Karpas-422 (cell line): ENCODE measurements at regions not wholly inside any gene's neighbourhood (a gene's known extent, or its start where the extent isn't known, plus 50 kb on each side); places are given as distances from the start of the nearest gene placed in this dataset.

Experiments used
- DNase-seq: peaks from one replicate; pipeline ENCODE4 v3.0.0-alpha.2; 2015
- H2AFZ ChIP-seq: fragments of 200-600 bp; sonication (generic); 2 replicates; pipeline ENCODE4 v1.6.1; 2014; ENCODE audit warnings: antibody characterized with exemption, low read length, mixed read lengths
- H3K27ac ChIP-seq: fragments of 200-600 bp; sonication (generic); 2 replicates; pipeline ENCODE4 v1.5.1; 2014; ENCODE audit warnings: mild to moderate bottlenecking, low read length, moderate library complexity
- H3K27me3 ChIP-seq: fragments of 200-600 bp; sonication (generic); 2 replicates; pipeline ENCODE4 v1.6.1; 2014; ENCODE audit warnings: low read length, mixed read lengths
- H3K36me3 ChIP-seq: fragments of 200-600 bp; sonication (generic); 2 replicates; pipeline ENCODE4 v1.6.1; 2014; ENCODE audit warnings: low read length, mixed read lengths; ENCODE audit not compliant: insufficient read depth
- H3K4me1 ChIP-seq: fragments of 200-600 bp; sonication (generic); 2 replicates; pipeline ENCODE4 v1.6.1; 2014; ENCODE audit warnings: mild to moderate bottlenecking, low read length, mixed read lengths
- H3K4me2 ChIP-seq: fragments of 200-600 bp; sonication (generic); 2 replicates; pipeline ENCODE4 v1.6.1; 2014; ENCODE audit warnings: low read length, low read depth, mild to moderate bottlenecking; ENCODE audit not compliant: poor library complexity, severe bottlenecking
- H3K4me3 ChIP-seq: fragments of 200-600 bp; sonication (generic); 2 replicates; pipeline ENCODE4 v1.5.1; 2014; ENCODE audit warnings: mild to moderate bottlenecking, antibody characterized with exemption, low read length, mixed read lengths
- H3K79me2 ChIP-seq: fragments of 200-600 bp; sonication (generic); 2 replicates; pipeline ENCODE4 v1.6.1; 2014; ENCODE audit warnings: mild to moderate bottlenecking, low read length, mixed read lengths
- H3K9ac ChIP-seq: fragments of 200-600 bp; sonication (generic); 2 replicates; pipeline ENCODE4 v1.6.0; 2014; ENCODE audit warnings: low read length
- H3K9me2 ChIP-seq: fragments of 200-600 bp; sonication (generic), shearing (Covaris generic); replicated peaks from 2 replicates; pipeline ENCODE4 v1.6.0; 2014; ENCODE audit warnings: mild to moderate bottlenecking, low read length, moderate library complexity; ENCODE audit not compliant: insufficient read depth
- H3K9me3 ChIP-seq: fragments of 300-700, 200-600 bp; sonication (generic); 2 replicates; pipeline ENCODE4 v1.6.1; 2014; ENCODE audit warnings: low read length, mixed read lengths
- H4K20me1 ChIP-seq: fragments of 200-600 bp; sonication (generic); 2 replicates; pipeline ENCODE4 v1.6.1; 2014; ENCODE audit warnings: mild to moderate bottlenecking, antibody characterized with exemption, low read length, low read depth; ENCODE audit not compliant: insufficient read depth

GRCh38 chr5:164175083-164175482 lies 669.7 kb downstream of the MAT2B start:
- no peaks in the 10 kb centered on the region for H3K36me3 ChIP-seq

GRCh38 chr5:164179406-164179805 lies 674.0 kb downstream of the MAT2B start:
- Histone ChIP-seq H3K9me3 (no peaks in the 10 kb centered on the region), H3K79me2 (no peaks in the 10 kb centered on the region), H4K20me1 (no peaks in the 10 kb centered on the region), H3K4me2 (no peak overlapping the region), H3K4me1 (no peaks in the 10 kb centered on the region), H3K9me2 (peaks cover 3% of the 10 kb centered on the region; the same call in 1 of the 2 replicates), H3K27ac (no peak overlapping the region), H3K36me3 (no peaks in the 10 kb centered on the region), H3K27me3 (no peaks in the 10 kb centered on the region), H3K9ac (no peak overlapping the region), H3K4me3 (no peak overlapping the region), H2AFZ (no peak overlapping the region)
- no peak for DNase-seq

More at GRCh38 chr5:164175083-164175482, 669.7 kb downstream of the MAT2B start:
- H3K4me2 ChIP-seq = no peak overlapping the region
- no peak overlapping the region for H3K4me3 ChIP-seq
- H3K27ac ChIP-seq = no peak overlapping the region
- H4K20me1 ChIP-seq = no peaks in the 10 kb centered on the region
- no peak for DNase-seq
- no peak overlapping the region for H3K9ac ChIP-seq
- no peaks in the 10 kb centered on the region for H3K27me3 ChIP-seq
- H3K9me3 ChIP-seq = no peaks in the 10 kb centered on the region
- H3K9me2 ChIP-seq = peaks cover 3% of the 10 kb centered on the region; the same call in 1 of the 2 replicates
- H2AFZ ChIP-seq = no peak overlapping the region
- H3K4me1 ChIP-seq = no peaks in the 10 kb centered on the region
- H3K79me2 ChIP-seq = no peaks in the 10 kb centered on the region

- DNase-seq = no peak
- H3K4me1 ChIP-seq = no peaks in the 10 kb centered on the region
- H3K4me2 ChIP-seq = no peak overlapping the region
- no peaks in the 10 kb centered on the region for H3K27me3 ChIP-seq
- no peaks in the 10 kb centered on the region for H3K36me3 ChIP-seq
- H3K79me2 ChIP-seq = no peaks in the 10 kb centered on the region
- no peak overlapping the region for H2AFZ ChIP-seq
- H3K27ac ChIP-seq = no peak overlapping the region
- H4K20me1 ChIP-seq = no peaks in the 10 kb centered on the region
- H3K9ac ChIP-seq = no peak overlapping the region
- no peak overlapping the region for H3K4me3 ChIP-seq
- no peaks in the 10 kb centered on the region for H3K9me3 ChIP-seq
- H3K9me2 ChIP-seq = peaks cover 3% of the 10 kb centered on the region; the same call in 1 of the 2 replicates
These were observed 676.2 kb downstream of the MAT2B start for GRCh38 chr5:164181604-164182003.

DNA sequence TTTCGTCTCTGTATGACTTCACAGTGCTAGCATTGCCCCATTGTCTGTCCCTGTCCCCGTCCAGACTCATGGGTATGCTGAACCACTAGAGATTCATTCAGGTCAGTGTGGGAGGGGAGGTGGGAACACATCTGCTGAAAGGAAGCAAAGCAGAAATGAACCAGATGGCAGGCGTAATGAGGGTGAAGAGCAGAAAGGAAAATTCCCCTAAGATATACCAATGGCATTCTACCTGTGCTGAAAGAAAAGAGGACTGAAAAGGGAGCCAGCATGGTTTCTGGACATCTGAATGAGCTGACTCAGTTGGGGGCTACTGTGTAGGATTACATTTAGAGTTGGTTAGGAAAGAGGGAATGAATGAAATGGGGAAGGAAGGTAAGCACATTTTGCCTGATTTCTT lies 678.7 kb downstream of the MAT2B start:
- no peak for DNase-seq
- H3K4me2 ChIP-seq = no peak overlapping the region
- no peak overlapping the region for H3K4me3 ChIP-seq
- H3K9me2 ChIP-seq = no peaks in the 10 kb centered on the region; the same call in 1 of the 2 replicates
- H2AFZ ChIP-seq = no peak overlapping the region
- no peaks in the 10 kb centered on the region for H3K27me3 ChIP-seq
- H3K9me3 ChIP-seq = no peaks in the 10 kb centered on the region
- no peaks in the 10 kb centered on the region for H4K20me1 ChIP-seq
- no peak overlapping the region for H3K9ac ChIP-seq
- no peaks in the 10 kb centered on the region for H3K36me3 ChIP-seq
- no peak overlapping the region for H3K27ac ChIP-seq
- no peaks in the 10 kb centered on the region for H3K79me2 ChIP-seq
- H3K4me1 ChIP-seq = no peaks in the 10 kb centered on the region

GRCh38 chr5:164185000-164185399 lies 679.6 kb downstream of the MAT2B start:
- Histone ChIP-seq H3K9me2 (no peaks in the 10 kb centered on the region; the same call in 1 of the 2 replicates), H4K20me1 (no peaks in the 10 kb centered on the region), H3K9me3 (no peaks in the 10 kb centered on the region), H2AFZ (no peak overlapping the region), H3K36me3 (no peaks in the 10 kb centered on the region), H3K27me3 (no peaks in the 10 kb centered on the region), H3K4me1 (no peaks in the 10 kb centered on the region), H3K9ac (no peak overlapping the region), H3K4me2 (no peak overlapping the region), H3K79me2 (no peaks in the 10 kb centered on the region), H3K4me3 (no peak overlapping the region), H3K27ac (no peak overlapping the region)
- no peak for DNase-seq

DNA sequence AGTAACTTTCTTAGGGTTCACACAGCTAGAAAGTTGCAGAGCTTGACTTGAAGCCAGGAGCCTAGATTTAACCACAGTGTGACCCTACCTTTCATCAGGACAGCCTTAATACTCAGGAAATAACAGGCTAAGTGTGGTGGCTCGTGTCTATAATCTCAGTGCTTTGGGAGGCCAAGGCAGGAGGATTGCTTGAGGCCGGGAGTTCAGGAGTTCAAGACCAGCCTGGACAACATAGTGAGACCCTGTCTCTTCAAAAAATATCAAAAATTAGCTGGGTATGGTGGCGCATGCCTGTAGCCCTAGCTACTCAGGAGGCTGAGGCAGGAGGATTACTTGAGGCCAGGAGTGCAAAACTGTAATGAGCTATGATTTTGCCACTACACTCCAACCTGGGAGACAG lies 681.1 kb downstream of the MAT2B start:
- no peak overlapping the region for H3K9ac ChIP-seq
- H4K20me1 ChIP-seq = no peaks in the 10 kb centered on the region
- no peaks in the 10 kb centered on the region for H3K36me3 ChIP-seq
- H3K79me2 ChIP-seq = no peaks in the 10 kb centered on the region
- H2AFZ ChIP-seq = no peak overlapping the region
- no peak for DNase-seq
- no peaks in the 10 kb centered on the region for H3K9me3 ChIP-seq
- H3K27me3 ChIP-seq = no peaks in the 10 kb centered on the region
- no peaks in the 10 kb centered on the region; the same call in 1 of the 2 replicates for H3K9me2 ChIP-seq
- no peak overlapping the region for H3K4me3 ChIP-seq
- H3K4me2 ChIP-seq = no peak overlapping the region
- H3K27ac ChIP-seq = no peak overlapping the region
- H3K4me1 ChIP-seq = no peaks in the 10 kb centered on the region

- Histone ChIP-seq H3K4me3 (no peak overlapping the region), H3K9ac (no peak overlapping the region), H3K36me3 (no peaks in the 10 kb centered on the region), H3K79me2 (no peaks in the 10 kb centered on the region), H3K27me3 (no peaks in the 10 kb centered on the region), H2AFZ (no peak overlapping the region), H3K27ac (no peak overlapping the region), H3K4me1 (no peaks in the 10 kb centered on the region), H3K4me2 (no peak overlapping the region), H3K9me2 (no peaks in the 10 kb centered on the region), H4K20me1 (no peaks in the 10 kb centered on the region), H3K9me3 (no peaks in the 10 kb centered on the region)
- DNase-seq = no peak
These were observed 682.4 kb downstream of the MAT2B start for GRCh38 chr5:164187785-164188184.

- H3K27me3 ChIP-seq = no peaks in the 10 kb centered on the region
- no peak overlapping the region for H2AFZ ChIP-seq
- H3K4me1 ChIP-seq = no peaks in the 10 kb centered on the region
- H4K20me1 ChIP-seq = no peaks in the 10 kb centered on the region
- no peaks in the 10 kb centered on the region for H3K79me2 ChIP-seq
- no peak overlapping the region for H3K9ac ChIP-seq
- no peak overlapping the region for H3K4me2 ChIP-seq
- H3K9me3 ChIP-seq = no peaks in the 10 kb centered on the region
- no peak for DNase-seq
- no peaks in the 10 kb centered on the region for H3K9me2 ChIP-seq
- H3K27ac ChIP-seq = no peak overlapping the region
- H3K4me3 ChIP-seq = no peak overlapping the region
- H3K36me3 ChIP-seq = no peaks in the 10 kb centered on the region
These were observed 683.3 kb downstream of the MAT2B start for GRCh38 chr5:164188733-164189148.

DNA sequence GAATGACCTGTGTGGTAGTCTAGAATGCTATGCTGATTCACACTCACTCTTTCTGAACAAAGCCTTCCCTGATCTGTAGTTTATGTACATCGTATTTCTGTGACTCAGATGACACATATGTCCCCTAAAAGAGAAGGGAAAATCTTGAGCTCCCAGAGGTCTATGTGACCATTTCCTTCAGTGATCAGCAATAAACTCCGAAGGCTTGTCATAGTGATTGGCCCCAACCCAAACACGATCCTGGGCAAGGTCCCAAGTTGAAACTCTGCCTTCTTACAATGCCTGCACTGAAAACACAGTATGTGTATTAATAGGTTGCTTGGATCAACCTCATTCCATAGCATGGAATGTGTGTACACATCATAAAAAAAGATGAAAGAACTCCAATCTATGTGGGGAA lies 685.8 kb downstream of the MAT2B start:
- DNase-seq = no peak
- Histone ChIP-seq H3K27ac (no peak overlapping the region), H2AFZ (no peak overlapping the region), H3K4me2 (no peak overlapping the region), H3K4me1 (no peaks in the 10 kb centered on the region), H4K20me1 (no peaks in the 10 kb centered on the region), H3K79me2 (no peaks in the 10 kb centered on the region), H3K4me3 (no peak overlapping the region), H3K27me3 (no peaks in the 10 kb centered on the region), H3K9ac (no peak overlapping the region), H3K36me3 (no peaks in the 10 kb centered on the region), H3K9me2 (no peaks in the 10 kb centered on the region), H3K9me3 (no peaks in the 10 kb centered on the region)
